NCI-H2081 treated with DMSO at 0.1 percent for 48 hours (cell line): ENCODE measurements at regions not wholly inside any gene's neighbourhood (a gene's known extent, or its start where the extent isn't known, plus 50 kb on each side); places are given as distances from the start of the nearest gene placed in this dataset.
"Not testable (repeated sequence)": the region's sequence is repeated elsewhere in the genome, so short reads cannot be mapped to it uniquely, and the experiment has no call there.

ENCODE experiments used
- DNase-seq: peaks from one replicate; lab custom pipeline; 2025; lab: John Stamatoyannopoulos, UW

GRCh38 chr1:230476622-230477003 is 50.5 kb upstream of the PGBD5 start:
- no peak for DNase-seq

GRCh38 chr1:230475856-230476621 is 49.9 kb upstream of the PGBD5 start:
- not testable (repeated sequence) for DNase-seq
